GM23248 (cell line): ENCODE measurements at regions not wholly inside any gene's neighbourhood (a gene's known extent, or its start where the extent isn't known, plus 50 kb on each side); places are given as distances from the start of the nearest gene placed in this dataset.

Experiments used
- DNase-seq: peaks from one replicate; pipeline ENCODE4 v3.0.0-alpha.2; 2015
- H2AFZ ChIP-seq: fragments of 200-600 bp; sonication (generic); 2 replicates; pipeline ENCODE4 v1.6.1; 2016; ENCODE audit warnings: antibody characterized with exemption
- H3F3A ChIP-seq: fragments of 200-600 bp; sonication (generic); 2 replicates; pipeline ENCODE4 v1.6.1; 2016; ENCODE audit warnings: mild to moderate bottlenecking, antibody characterized with exemption, mixed run types; ENCODE audit not compliant: insufficient read depth
- H3K27ac ChIP-seq: fragments of 200-600 bp; sonication (generic); 2 replicates; pipeline ENCODE4 v1.5.1; 2016; ENCODE audit warnings: mild to moderate bottlenecking
- H3K27me3 ChIP-seq: fragments of 200-600 bp; sonication (generic); replicated peaks from 2 replicates; pipeline ENCODE4 v1.6.1; 2016; ENCODE audit warnings: mild to moderate bottlenecking; ENCODE audit not compliant: insufficient read depth
- H3K36me3 ChIP-seq: fragments of 200-600 bp; sonication (generic); 2 replicates; pipeline ENCODE4 v1.6.1; 2016; ENCODE audit warnings: low read depth, mild to moderate bottlenecking
- H3K4me1 ChIP-seq: fragments of 200-600 bp; sonication (generic); 2 replicates; pipeline ENCODE4 v1.6.1; 2016; ENCODE audit warnings: mild to moderate bottlenecking; ENCODE audit not compliant: insufficient read depth
- H3K4me2 ChIP-seq: fragments of 200-600 bp; sonication (generic); one replicate; pipeline ENCODE4 v1.6.1; 2016; ENCODE audit warnings: mild to moderate bottlenecking; ENCODE audit not compliant: unreplicated experiment
- H3K4me3 ChIP-seq: fragments of 200-600 bp; sonication (generic); 2 replicates; pipeline ENCODE4 v1.5.1; 2016; ENCODE audit warnings: mild to moderate bottlenecking
- H3K79me2 ChIP-seq: fragments of 200-600 bp; sonication (generic); 2 replicates; pipeline ENCODE4 v1.6.1; 2016; ENCODE audit warnings: mild to moderate bottlenecking; ENCODE audit not compliant: insufficient read depth
- H3K9ac ChIP-seq: fragments of 200-600 bp; sonication (generic); 2 replicates; pipeline ENCODE4 v1.6.1; 2016; ENCODE audit warnings: mild to moderate bottlenecking
- H3K9me2 ChIP-seq: fragments of 200-600 bp; sonication (generic); 2 replicates; pipeline ENCODE4 v1.6.1; 2016; ENCODE audit warnings: mixed run types, mild to moderate bottlenecking, moderate library complexity; ENCODE audit not compliant: insufficient read depth
- H3K9me3 ChIP-seq: fragments of 200-600 bp; sonication (generic); one replicate; pipeline ENCODE4 v1.6.1; 2017; ENCODE audit warnings: low read depth
- H4K20me1 ChIP-seq: fragments of 200-600 bp; sonication (generic); 2 replicates; pipeline ENCODE4 v1.6.0; 2016; ENCODE audit not compliant: insufficient read depth
- EZH2 ChIP-seq: fragments of 200-600 bp; sonication (generic); IDR thresholded peaks from 2 replicates; pipeline ENCODE4 v1.6.1; 2018; ENCODE audit warnings: antibody characterized with exemption, mild to moderate bottlenecking; ENCODE audit not compliant: insufficient read depth, poor library complexity, severe bottlenecking
- EZH2phosphoT487 ChIP-seq: fragments of 200-600 bp; sonication (generic); IDR thresholded peaks from 2 replicates; pipeline ENCODE4 v1.6.1; 2018; ENCODE audit warnings: antibody characterized with exemption, moderate library complexity, mild to moderate bottlenecking, low read depth; ENCODE audit not compliant: insufficient read depth
- WGBS, 2 experiments: methylation state at CpG; one replicate each; pipeline ENCODE4 v1.1.6; 2015 to 2017; ENCODE audit warnings: low lambda C conversion rate in 2 of 2, low coverage in 1 of 2; ENCODE audit errors: missing lambda C conversion rate in 2 of 2; 5-methylcytosine and 5-hydroxymethylcytosine counted together
- in situ Hi-C: fragments of 300-500 bp; cut with MboI; formaldehyde crosslinking; loops from 2 replicates; pipeline ENCODE4 v1.15.0; 2020

DNA sequence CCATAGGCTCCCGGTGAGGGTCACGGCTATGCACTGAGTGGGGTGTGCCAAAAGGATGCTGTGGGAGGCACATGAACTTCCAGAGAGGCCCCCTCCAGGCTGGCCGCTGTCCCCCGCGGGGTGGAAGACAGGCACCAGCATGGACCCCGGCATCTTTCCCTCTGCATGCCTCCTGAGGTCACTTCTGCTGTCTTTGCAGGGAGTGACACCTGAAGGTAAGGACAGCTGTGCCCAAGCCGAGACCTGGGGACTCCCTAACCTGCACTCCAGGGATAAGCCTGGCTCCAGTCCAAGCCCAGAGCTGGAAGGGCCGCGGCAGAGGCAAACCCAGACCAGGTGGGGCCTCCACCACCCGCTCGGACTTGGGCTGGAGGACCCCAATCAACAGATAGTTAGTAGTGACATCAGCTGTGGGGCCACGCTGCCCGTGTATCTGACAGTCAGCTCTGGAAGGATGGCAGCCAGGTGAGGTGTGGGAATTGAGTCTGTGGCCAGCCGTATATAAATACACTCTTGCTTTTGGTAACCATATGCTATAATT lies 340.7 kb upstream of the MKI67 start:
- no peaks in the 10 kb centered on the region for H3K79me2 ChIP-seq
- no peak overlapping the region for H2AFZ ChIP-seq
- H3K4me2 ChIP-seq = no peak overlapping the region
- 39 to 42% methylated on average over 14 of the region's 14 CpGs for WGBS, 2 experiments
- H3K4me1 ChIP-seq = no peaks in the 10 kb centered on the region
- H3K4me3 ChIP-seq = no peak overlapping the region
- no peaks in the 10 kb centered on the region for H3K9me2 ChIP-seq
- DNase-seq = no peak
- H4K20me1 ChIP-seq = no peaks in the 10 kb centered on the region
- H3K27me3 ChIP-seq = no peaks in the 10 kb centered on the region
- no peaks in the 10 kb centered on the region for H3K9me3 ChIP-seq
- H3K27ac ChIP-seq = no peak overlapping the region
- no peaks in the 10 kb centered on the region for H3F3A ChIP-seq
- TF ChIP-seq EZH2 (no peak), EZH2phosphoT487 (no peak)
- no peaks in the 10 kb centered on the region for H3K36me3 ChIP-seq
- in situ Hi-C loops = no loop called here
- no peak overlapping the region for H3K9ac ChIP-seq

DNA sequence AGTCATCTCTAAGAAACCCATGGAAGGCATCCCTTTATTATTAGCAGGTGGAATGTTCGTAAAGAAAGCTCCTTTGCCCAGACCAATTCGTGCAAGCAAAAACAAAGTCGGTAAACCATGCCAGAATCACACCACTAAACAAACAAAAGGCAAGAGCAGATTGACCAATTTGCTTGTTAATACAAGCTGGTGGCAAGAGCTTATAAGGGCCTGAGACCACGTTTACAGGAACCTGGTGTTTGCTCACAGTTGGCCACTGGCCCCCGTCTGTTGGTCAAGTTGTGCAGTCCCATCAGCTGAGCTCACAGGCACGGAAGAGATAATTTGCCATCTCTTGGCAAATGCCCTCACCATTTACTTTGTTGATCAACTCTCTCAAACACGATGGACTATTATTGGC lies 342.2 kb upstream of the MKI67 start:
- Histone ChIP-seq H3K79me2 (no peaks in the 10 kb centered on the region), H3F3A (no peaks in the 10 kb centered on the region), H2AFZ (no peak overlapping the region), H3K27ac (no peak overlapping the region), H3K27me3 (no peaks in the 10 kb centered on the region), H3K4me1 (no peaks in the 10 kb centered on the region), H3K9ac (no peak overlapping the region), H3K4me3 (no peak overlapping the region), H4K20me1 (no peaks in the 10 kb centered on the region), H3K4me2 (no peak overlapping the region), H3K9me2 (no peaks in the 10 kb centered on the region), H3K9me3 (no peaks in the 10 kb centered on the region), H3K36me3 (no peaks in the 10 kb centered on the region)
- in situ Hi-C loops = no loop called here
- no peak for DNase-seq
- TF ChIP-seq EZH2phosphoT487 (no peak), EZH2 (no peak)
- WGBS, 2 experiments = 25 to 31% methylated on average over 7 of the region's 7 CpGs

DNA sequence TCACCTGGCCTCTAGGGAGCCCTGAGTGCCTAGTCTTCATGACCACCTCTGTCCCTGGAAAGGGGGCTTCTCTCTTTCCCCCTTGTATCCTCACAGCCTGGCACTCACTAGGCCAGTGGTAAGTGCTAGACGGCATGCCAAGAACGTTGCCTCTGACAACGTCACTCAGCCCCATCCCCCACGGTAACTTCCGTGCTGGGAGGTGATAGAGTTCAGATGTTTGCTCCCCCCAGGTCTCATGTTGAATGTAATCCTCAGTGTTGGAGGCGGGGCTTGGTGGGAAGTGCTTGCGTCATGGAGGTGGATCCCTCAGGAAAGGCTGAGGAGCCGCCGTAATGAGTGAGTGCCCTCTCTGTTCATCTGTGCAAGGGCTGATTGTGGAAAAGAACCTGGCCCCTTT lies 343.3 kb upstream of the MKI67 start:
- Histone ChIP-seq H3K27me3 (no peaks in the 10 kb centered on the region), H3K36me3 (no peaks in the 10 kb centered on the region), H3K9me3 (no peaks in the 10 kb centered on the region), H3K4me1 (no peaks in the 10 kb centered on the region), H3F3A (no peaks in the 10 kb centered on the region), H3K9me2 (no peaks in the 10 kb centered on the region), H4K20me1 (no peaks in the 10 kb centered on the region), H3K27ac (no peak overlapping the region), H3K4me2 (no peak overlapping the region), H3K4me3 (no peak overlapping the region), H3K9ac (no peak overlapping the region), H2AFZ (no peak overlapping the region), H3K79me2 (no peaks in the 10 kb centered on the region)
- DNase-seq = no peak
- WGBS, 2 experiments = 18 to 19% methylated on average over 9 of the region's 9 CpGs
- TF ChIP-seq EZH2phosphoT487 (no peak), EZH2 (no peak)
- in situ Hi-C loops = no loop called here

DNA sequence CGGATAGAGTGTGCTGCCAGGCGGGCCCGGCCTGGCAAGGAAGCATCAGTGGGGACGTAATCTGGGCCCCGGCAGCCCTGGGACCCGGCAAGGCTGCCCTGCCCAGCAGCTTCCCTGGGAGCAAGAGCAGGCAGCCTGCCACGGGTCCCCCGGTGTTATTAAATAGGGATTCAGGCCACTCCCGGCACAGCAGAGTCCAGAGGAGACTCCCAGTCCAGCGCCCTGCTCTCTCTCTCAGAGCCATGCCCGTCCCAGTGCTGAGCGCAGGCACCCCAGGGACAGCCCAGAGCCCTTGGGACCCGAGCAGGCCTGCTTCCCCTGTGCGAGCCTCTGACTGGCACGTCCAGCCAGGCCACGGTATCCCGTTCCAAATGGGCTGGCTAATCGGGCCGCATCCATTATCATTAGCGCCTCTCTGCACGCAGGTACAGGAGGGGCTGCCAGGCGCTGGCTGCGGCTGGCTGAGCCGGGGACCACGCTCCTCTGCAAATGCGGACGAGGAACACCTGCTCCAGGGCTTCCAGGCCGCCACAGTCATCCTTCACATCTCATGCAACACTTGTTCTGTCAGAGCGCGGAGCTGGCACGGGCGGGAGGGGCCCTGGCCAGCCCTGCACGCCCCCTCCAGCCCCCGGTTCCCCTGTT lies 344.2 kb upstream of the MKI67 start:
- Histone ChIP-seq H3K27me3 (no peaks in the 10 kb centered on the region), H3K4me1 (no peaks in the 10 kb centered on the region), H3F3A (no peaks in the 10 kb centered on the region), H3K4me3 (no peak overlapping the region), H2AFZ (no peak overlapping the region), H3K9ac (no peak overlapping the region), H3K36me3 (no peaks in the 10 kb centered on the region), H3K27ac (no peak overlapping the region), H3K4me2 (no peak overlapping the region), H4K20me1 (no peaks in the 10 kb centered on the region), H3K79me2 (no peaks in the 10 kb centered on the region), H3K9me2 (no peaks in the 10 kb centered on the region), H3K9me3 (no peaks in the 10 kb centered on the region)
- in situ Hi-C loops = no loop called here
- DNase-seq = no peak
- 48 to 54% methylated on average over 26 to 33 of the region's 34 CpGs for WGBS, 2 experiments
- no peak for TF ChIP-seq EZH2phosphoT487
- TF ChIP-seq EZH2 = no peak

DNA sequence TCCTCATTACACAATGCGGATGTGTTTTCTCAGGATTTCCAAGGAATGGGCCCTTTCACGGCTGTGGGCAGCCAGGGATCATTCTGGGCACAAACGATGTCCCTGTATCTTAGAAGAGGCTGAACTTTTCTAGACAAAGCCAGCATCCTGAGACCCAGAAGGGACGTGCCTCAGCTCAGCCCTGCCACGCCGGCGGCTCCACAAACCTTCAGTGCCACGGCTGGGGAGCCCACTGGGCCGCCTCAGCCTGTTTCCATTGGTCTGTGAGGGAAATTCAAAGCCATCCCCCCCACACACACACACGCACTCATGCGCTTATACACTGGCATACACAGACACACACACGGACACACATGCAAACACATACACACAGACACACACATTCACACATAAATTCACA lies 344.9 kb upstream of the MKI67 start:
- WGBS, 2 experiments = 41 to 43% methylated on average over 12 of the region's 12 CpGs

More for the DNA sequence above, 344.9 kb upstream of the MKI67 start:
- H3K9ac ChIP-seq = no peak overlapping the region
- H3K4me2 ChIP-seq = no peak overlapping the region
- no peaks in the 10 kb centered on the region for H3K79me2 ChIP-seq
- H3K4me1 ChIP-seq = no peaks in the 10 kb centered on the region
- H3K36me3 ChIP-seq = no peaks in the 10 kb centered on the region
- no peaks in the 10 kb centered on the region for H3K27me3 ChIP-seq
- H3F3A ChIP-seq = no peaks in the 10 kb centered on the region
- no peak overlapping the region for H3K4me3 ChIP-seq
- in situ Hi-C loops = no loop called here
- no peaks in the 10 kb centered on the region for H3K9me3 ChIP-seq
- TF ChIP-seq EZH2 (no peak), EZH2phosphoT487 (no peak)
- no peaks in the 10 kb centered on the region for H3K9me2 ChIP-seq
- DNase-seq = no peak
- H2AFZ ChIP-seq = no peak overlapping the region
- no peak overlapping the region for H3K27ac ChIP-seq
- no peaks in the 10 kb centered on the region for H4K20me1 ChIP-seq
